T-helper 2 cell treated with Interferon-gamma antibody and Interleukin-4, amounts not matched to agents 5 μg/mL and 100 μg/mL, for 36 hours (primary cell): ENCODE measurements at regions not wholly inside any gene's neighbourhood (a gene's known extent, or its start where the extent isn't known, plus 50 kb on each side); places are given as distances from the start of the nearest gene placed in this dataset.
"Not testable (repeated sequence)": the region's sequence is repeated elsewhere in the genome, so short reads cannot be mapped to it uniquely, and the experiment has no call there.

Experiments used
- DNase-seq: peaks from one replicate; pipeline ENCODE4 v3.0.0; 2021; ENCODE audit warnings: low spot score
- H3K27ac Mint-ChIP-seq: one replicate; pipeline ENCODE4 v1.8.0; 2021; ENCODE audit warnings: mild to moderate bottlenecking, mixed read lengths
- H3K27me3 Mint-ChIP-seq: one replicate; pipeline ENCODE4 v1.8.0; 2021; ENCODE audit warnings: low read depth, mixed read lengths
- H3K36me3 Mint-ChIP-seq: one replicate; pipeline ENCODE4 v1.8.0; 2021; ENCODE audit warnings: low read depth, mixed read lengths
- H3K4me1 Mint-ChIP-seq: one replicate; pipeline ENCODE4 v1.8.0; 2021; ENCODE audit warnings: low read depth, mixed read lengths
- H3K4me3 Mint-ChIP-seq: one replicate; pipeline ENCODE4 v1.8.0; 2022; ENCODE audit warnings: mild to moderate bottlenecking, moderate library complexity, mixed read lengths
- H3K9me3 Mint-ChIP-seq: one replicate; pipeline ENCODE4 v1.8.0; 2021; ENCODE audit warnings: mixed read lengths

GRCh38 chr6:21321531-21321930 lies 272.0 kb upstream of the SOX4 start:
- DNase-seq: no peak
- H3K9me3 Mint-ChIP-seq: peaks cover 12% of the 10 kb centered on the region
- no peaks in the 10 kb centered on the region for H3K36me3 Mint-ChIP-seq
- no peak overlapping the region for H3K27ac Mint-ChIP-seq
- H3K4me1 Mint-ChIP-seq: no peaks in the 10 kb centered on the region
- no peak overlapping the region for H3K4me3 Mint-ChIP-seq
- no peaks in the 10 kb centered on the region for H3K27me3 Mint-ChIP-seq

GRCh38 chr6:21323577-21323976 lies 270.0 kb upstream of the SOX4 start:
- H3K4me1 Mint-ChIP-seq: no peaks in the 10 kb centered on the region
- H3K36me3 Mint-ChIP-seq: no peaks in the 10 kb centered on the region
- H3K9me3 Mint-ChIP-seq: peaks cover 12% of the 10 kb centered on the region
- no peaks in the 10 kb centered on the region for H3K27me3 Mint-ChIP-seq
- no peak for DNase-seq
- no peak overlapping the region for H3K27ac Mint-ChIP-seq
- no peak overlapping the region for H3K4me3 Mint-ChIP-seq

- DNase-seq: no peak
- no peak overlapping the region for H3K4me3 Mint-ChIP-seq
- no peaks in the 10 kb centered on the region for H3K36me3 Mint-ChIP-seq
- no peaks in the 10 kb centered on the region for H3K9me3 Mint-ChIP-seq
- no peaks in the 10 kb centered on the region for H3K27me3 Mint-ChIP-seq
- H3K27ac Mint-ChIP-seq: no peak overlapping the region
- H3K4me1 Mint-ChIP-seq: no peaks in the 10 kb centered on the region
Observed at GRCh38 chr6:21325201-21325856, 268.2 kb upstream of the SOX4 start.

DNA sequence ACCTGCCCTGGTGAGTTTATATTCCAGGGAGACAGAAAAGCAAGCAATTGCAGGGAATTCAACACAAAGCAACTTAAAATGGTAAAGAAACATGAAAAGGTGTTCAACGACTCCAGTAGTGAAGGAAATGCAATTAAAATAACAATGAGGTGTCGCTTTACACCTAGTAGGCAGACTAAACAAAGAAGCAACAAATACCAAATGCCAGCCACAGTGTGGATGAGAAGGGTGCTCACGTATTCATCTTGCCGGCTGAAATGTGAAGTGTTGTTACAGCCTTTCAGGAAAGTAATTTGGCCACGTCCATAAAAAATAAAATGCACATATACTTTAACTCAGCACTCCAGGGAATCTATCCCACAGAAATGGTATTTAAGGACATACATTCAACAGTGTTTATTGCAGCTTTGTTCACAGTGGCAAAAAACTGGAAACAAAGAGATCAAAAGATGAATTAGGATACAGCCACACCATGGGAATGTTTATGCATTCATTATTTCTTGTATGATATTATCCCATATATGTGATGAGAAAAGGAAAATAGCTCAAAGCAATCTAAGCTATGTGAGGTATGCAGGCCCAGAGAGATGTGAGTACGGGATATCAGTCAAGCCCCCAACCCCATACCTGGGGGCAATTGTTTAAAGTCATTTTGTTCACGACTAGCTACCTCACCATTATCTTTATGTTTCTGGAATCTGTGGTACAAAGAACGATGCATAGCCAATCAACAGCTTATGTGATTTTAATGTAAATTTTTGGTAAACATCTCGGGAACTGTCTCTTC lies 266.0 kb upstream of the SOX4 start:
- no peak for DNase-seq
- Mint-ChIP-seq H3K27me3 (no peaks in the 10 kb centered on the region), H3K9me3 (no peaks in the 10 kb centered on the region), H3K27ac (no peak overlapping the region), H3K36me3 (no peaks in the 10 kb centered on the region), H3K4me3 (no peak overlapping the region), H3K4me1 (no peaks in the 10 kb centered on the region)

GRCh38 chr6:21331235-21331634 lies 262.3 kb upstream of the SOX4 start:
- DNase-seq: no peak
- H3K36me3 Mint-ChIP-seq: no peaks in the 10 kb centered on the region
- H3K4me3 Mint-ChIP-seq: no peak overlapping the region
- H3K27ac Mint-ChIP-seq: no peak overlapping the region
- no peaks in the 10 kb centered on the region for H3K9me3 Mint-ChIP-seq
- no peaks in the 10 kb centered on the region for H3K27me3 Mint-ChIP-seq
- H3K4me1 Mint-ChIP-seq: no peaks in the 10 kb centered on the region

- H3K9me3 Mint-ChIP-seq: no peaks in the 10 kb centered on the region
Observed at GRCh38 chr6:21332077-21332476, 261.5 kb upstream of the SOX4 start.

GRCh38 chr6:21332660-21333059 lies 260.9 kb upstream of the SOX4 start:
- Mint-ChIP-seq H3K36me3 (no peaks in the 10 kb centered on the region), H3K4me1 (no peaks in the 10 kb centered on the region), H3K4me3 (no peak overlapping the region), H3K27ac (no peak overlapping the region), H3K9me3 (no peaks in the 10 kb centered on the region), H3K27me3 (no peaks in the 10 kb centered on the region)
- DNase-seq: no peak

More at GRCh38 chr6:21332077-21332476, 261.5 kb upstream of the SOX4 start:
- no peak for DNase-seq
- Mint-ChIP-seq H3K27me3 (no peaks in the 10 kb centered on the region), H3K4me3 (no peak overlapping the region), H3K36me3 (no peaks in the 10 kb centered on the region), H3K4me1 (no peaks in the 10 kb centered on the region), H3K27ac (no peak overlapping the region)

- Mint-ChIP-seq H3K27ac (no peak overlapping the region), H3K4me1 (no peaks in the 10 kb centered on the region), H3K9me3 (no peaks in the 10 kb centered on the region), H3K4me3 (no peak overlapping the region), H3K36me3 (no peaks in the 10 kb centered on the region), H3K27me3 (peaks cover 3% of the 10 kb centered on the region)
- no peak for DNase-seq
Observed at GRCh38 chr6:21333715-21334114, 259.8 kb upstream of the SOX4 start.

- DNase-seq: no peak
- Mint-ChIP-seq H3K27ac (no peak overlapping the region), H3K9me3 (no peaks in the 10 kb centered on the region), H3K4me3 (no peak overlapping the region), H3K36me3 (no peaks in the 10 kb centered on the region), H3K4me1 (no peaks in the 10 kb centered on the region), H3K27me3 (peaks cover 3% of the 10 kb centered on the region)
Observed at GRCh38 chr6:21334651-21335050, 258.9 kb upstream of the SOX4 start.

- no peaks in the 10 kb centered on the region for H3K36me3 Mint-ChIP-seq
- no peaks in the 10 kb centered on the region for H3K9me3 Mint-ChIP-seq
- peaks cover 3% of the 10 kb centered on the region for H3K27me3 Mint-ChIP-seq
- H3K27ac Mint-ChIP-seq: no peak overlapping the region
- no peaks in the 10 kb centered on the region for H3K4me1 Mint-ChIP-seq
- H3K4me3 Mint-ChIP-seq: no peak overlapping the region
- DNase-seq: no peak
Observed at GRCh38 chr6:21335591-21335990, 258.0 kb upstream of the SOX4 start.

DNA sequence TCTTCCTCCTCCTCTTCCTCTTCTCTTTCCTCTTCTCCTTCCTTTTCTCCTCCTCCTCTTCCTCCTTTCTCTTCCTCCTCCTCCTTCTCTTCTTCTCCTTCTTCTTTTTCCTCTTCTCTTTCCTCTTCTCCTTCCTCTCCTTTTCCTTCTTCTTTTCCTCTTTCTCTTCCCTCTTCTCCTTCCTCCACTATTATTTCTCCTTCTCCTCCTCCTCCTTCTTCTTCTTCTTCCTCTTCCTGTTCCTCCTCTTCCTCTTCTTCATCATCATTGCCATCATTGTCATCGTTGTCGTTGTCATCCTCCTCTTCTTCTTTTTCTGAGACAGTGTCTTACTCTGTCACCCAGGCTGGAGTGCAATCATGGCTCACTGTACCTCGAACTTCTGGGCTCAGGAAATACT lies 256.3 kb upstream of the SOX4 start:
- H3K9me3 Mint-ChIP-seq: no peaks in the 10 kb centered on the region
- no peaks in the 10 kb centered on the region for H3K36me3 Mint-ChIP-seq
- DNase-seq: no peak
- H3K27ac Mint-ChIP-seq: no peak overlapping the region
- H3K27me3 Mint-ChIP-seq: peaks cover 3% of the 10 kb centered on the region
- no peak overlapping the region for H3K4me3 Mint-ChIP-seq
- H3K4me1 Mint-ChIP-seq: no peaks in the 10 kb centered on the region

DNA sequence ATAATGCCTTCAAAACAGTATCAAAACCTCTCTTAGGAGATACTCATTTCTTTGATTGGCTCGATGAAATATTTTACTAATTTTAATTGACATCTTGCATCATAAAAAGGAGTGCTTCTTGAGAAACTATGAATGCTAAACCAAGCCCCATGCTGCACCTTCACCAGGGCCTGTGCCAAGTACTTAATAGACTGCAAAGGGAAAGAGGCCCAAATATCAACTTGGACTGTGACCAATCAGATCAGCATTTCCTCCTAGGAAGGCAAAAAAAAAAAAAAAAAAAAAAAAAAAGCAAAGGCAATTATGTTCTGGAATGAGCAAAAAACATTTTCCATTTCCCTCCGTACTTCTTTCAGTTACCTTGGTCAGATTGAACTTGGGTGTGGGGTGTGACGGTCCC lies 253.0 kb upstream of the SOX4 start:
- no peak for DNase-seq
- peaks cover 3% of the 10 kb centered on the region for H3K27me3 Mint-ChIP-seq
- H3K4me1 Mint-ChIP-seq: no peaks in the 10 kb centered on the region
- H3K27ac Mint-ChIP-seq: no peak overlapping the region
- H3K9me3 Mint-ChIP-seq: no peaks in the 10 kb centered on the region
- H3K36me3 Mint-ChIP-seq: no peaks in the 10 kb centered on the region
- no peak overlapping the region for H3K4me3 Mint-ChIP-seq

DNA sequence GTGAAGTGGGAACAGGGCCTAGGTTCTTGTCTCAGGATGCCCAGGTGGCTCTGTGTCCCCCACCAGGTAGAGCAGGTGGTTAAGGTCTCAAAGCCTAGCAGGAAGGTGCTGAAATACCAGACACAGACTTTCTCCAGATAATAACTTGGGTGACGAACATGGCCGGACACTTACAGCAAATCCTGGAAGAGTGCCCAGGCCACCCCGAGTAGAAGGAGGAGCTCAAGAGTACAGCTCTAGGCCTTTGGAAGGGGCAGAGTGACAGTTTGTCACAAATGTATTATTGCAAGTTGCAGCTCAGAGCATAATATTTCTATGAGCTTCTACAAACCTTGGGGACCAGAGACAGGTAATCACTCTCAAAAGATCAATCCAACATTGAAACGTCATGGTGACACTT lies 251.6 kb upstream of the SOX4 start:
- no peaks in the 10 kb centered on the region for H3K9me3 Mint-ChIP-seq
- no peaks in the 10 kb centered on the region for H3K36me3 Mint-ChIP-seq
- no peak for DNase-seq
- H3K4me3 Mint-ChIP-seq: no peak overlapping the region
- H3K27ac Mint-ChIP-seq: no peak overlapping the region
- H3K27me3 Mint-ChIP-seq: peaks cover 3% of the 10 kb centered on the region
- H3K4me1 Mint-ChIP-seq: no peaks in the 10 kb centered on the region

DNA sequence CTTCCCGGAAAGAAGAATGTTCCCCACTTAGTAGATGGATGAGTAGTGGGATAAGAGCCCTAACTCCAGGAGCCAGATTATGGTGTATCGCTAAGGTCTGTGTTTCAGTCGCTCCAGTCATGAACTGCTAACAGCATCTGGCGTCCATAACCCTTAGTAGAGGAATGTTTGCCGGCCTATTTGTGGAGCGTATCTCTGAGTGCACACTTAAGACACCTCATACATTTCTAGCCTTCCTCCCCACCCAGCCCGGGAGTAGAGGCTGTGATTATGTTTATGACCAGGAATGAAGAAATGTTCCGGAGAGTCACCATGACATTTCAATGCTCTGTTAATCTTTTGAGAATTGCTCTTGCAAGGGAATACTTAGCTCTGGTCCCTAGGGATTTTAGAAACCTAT lies 251.1 kb upstream of the SOX4 start:
- H3K36me3 Mint-ChIP-seq: no peaks in the 10 kb centered on the region
- no peaks in the 10 kb centered on the region for H3K9me3 Mint-ChIP-seq
- DNase-seq: no peak
- no peak overlapping the region for H3K4me3 Mint-ChIP-seq
- H3K27ac Mint-ChIP-seq: no peak overlapping the region
- H3K4me1 Mint-ChIP-seq: no peaks in the 10 kb centered on the region
- H3K27me3 Mint-ChIP-seq: peaks cover 3% of the 10 kb centered on the region

DNA sequence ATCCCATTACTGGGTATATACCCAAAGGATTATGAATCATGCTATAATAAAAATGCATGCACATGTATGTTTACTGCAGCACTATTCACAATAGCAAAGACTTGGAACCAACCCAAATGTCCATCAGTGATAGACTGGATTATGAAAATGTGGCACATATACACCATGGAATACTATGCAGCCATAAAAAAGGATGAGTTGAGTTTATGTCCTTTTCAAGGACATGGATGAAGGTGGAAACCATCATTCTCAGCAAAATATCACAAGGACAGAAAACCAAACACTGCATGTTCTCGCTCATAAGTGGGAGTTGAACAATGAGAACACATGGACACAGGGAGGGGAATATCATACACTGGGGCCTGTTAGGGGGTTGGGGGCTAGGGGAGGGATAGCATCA lies 247.8 kb upstream of the SOX4 start:
- H3K36me3 Mint-ChIP-seq, H3K4me1 Mint-ChIP-seq, H3K27ac Mint-ChIP-seq, DNase-seq, H3K4me3 Mint-ChIP-seq, H3K27me3 Mint-ChIP-seq, H3K9me3 Mint-ChIP-seq: not testable (repeated sequence)
